ENCODE measurements at regions not wholly inside any gene's neighbourhood (a gene's known extent, or its start where the extent isn't known, plus 50 kb on each side); places are given as distances from the start of the nearest gene placed in this dataset.

GRCh38 chr1:60483509-60483908 lies 409.9 kb upstream of the C1orf87 start:
- H3K36me3 Mint-ChIP-seq (ENCODE audit: low read depth) = no peaks in the 10 kb centered on the region
- H3K4me1 ChIP-seq (ENCODE audit: insufficient read depth, low read length) = no peaks in the 10 kb centered on the region
- no peak overlapping the region for H3K4me3 ChIP-seq (ENCODE audit: low read length)
- peaks cover 7% of the 10 kb centered on the region for H3K9me3 Mint-ChIP-seq
- ChIA-PET POLR2A (no interaction called here), CTCF (no interaction called here)
- no peak overlapping the region for H3K27ac Mint-ChIP-seq
- H3K9me3 ChIP-seq (ENCODE audit: control insufficient read depth in 1 of 2, insufficient read depth in 1 of 2, low read length in 2 of 2) = no peaks in the 10 kb centered on the region
- DNase-seq (no peak), ATAC-seq (ENCODE audit: poor library complexity) (no peak)
- H3K27me3 Mint-ChIP-seq = no peaks in the 10 kb centered on the region
- intact Hi-C loops (cut with DNase I, micrococcal nuclease) = no loop called here
- H3K4me1 Mint-ChIP-seq (ENCODE audit: low read depth) = no peaks in the 10 kb centered on the region
- TF ChIP-seq CTCF (IDR thresholded peaks at IDR 0.05) = no peak
- no peak overlapping the region for H3K27ac ChIP-seq (ENCODE audit: low read depth in 1 of 2, low read length in 2 of 2)
- no peak overlapping the region for H3K4me3 Mint-ChIP-seq
- no peaks in the 10 kb centered on the region for H3K27me3 ChIP-seq (ENCODE audit: control insufficient read depth in 1 of 2, insufficient read depth in 2 of 2, low read length in 2 of 2)
- no peaks in the 10 kb centered on the region for H3K36me3 ChIP-seq (ENCODE audit: insufficient read depth, low read length)

- H3K9me3 Mint-ChIP-seq = peaks cover 8% of the 10 kb centered on the region
- POLR2A ChIA-PET = no interaction called here
- no peak overlapping the region for H3K4me3 Mint-ChIP-seq
Observed at GRCh38 chr1:60470246-60470645, 396.7 kb upstream of the C1orf87 start.

GRCh38 chr1:60463786-60464185 lies 390.2 kb upstream of the C1orf87 start:
- Mint-ChIP-seq H3K4me3 (no peak overlapping the region), H3K4me1 (ENCODE audit: low read depth) (no peaks in the 10 kb centered on the region), H3K27me3 (no peaks in the 10 kb centered on the region), H3K36me3 (ENCODE audit: low read depth) (no peaks in the 10 kb centered on the region), H3K27ac (no peak overlapping the region), H3K9me3 (peaks cover 9% of the 10 kb centered on the region)
- no peak overlapping the region for H3K27ac ChIP-seq (ENCODE audit: low read depth in 1 of 2, low read length in 2 of 2)
- CTCF ChIA-PET = no interaction called here
- no peaks in the 10 kb centered on the region for H3K4me1 ChIP-seq (ENCODE audit: insufficient read depth, low read length)
- ATAC-seq (ENCODE audit: poor library complexity) (no peak), DNase-seq (no peak)
- POLR2A ChIA-PET = no interaction called here
- TF ChIP-seq CTCF (IDR thresholded peaks at IDR 0.05) = no peak
- H3K27me3 ChIP-seq (ENCODE audit: control insufficient read depth in 1 of 2, insufficient read depth in 2 of 2, low read length in 2 of 2) = no peaks in the 10 kb centered on the region
- intact Hi-C loops (cut with DNase I, micrococcal nuclease) = no loop called here
- no peaks in the 10 kb centered on the region for H3K36me3 ChIP-seq (ENCODE audit: insufficient read depth, low read length)
- no peaks in the 10 kb centered on the region for H3K9me3 ChIP-seq (ENCODE audit: control insufficient read depth in 1 of 2, insufficient read depth in 1 of 2, low read length in 2 of 2)
- H3K4me3 ChIP-seq (ENCODE audit: low read length) = no peak overlapping the region

More at GRCh38 chr1:60470246-60470645, 396.7 kb upstream of the C1orf87 start:
- no peaks in the 10 kb centered on the region for H3K4me1 ChIP-seq (ENCODE audit: insufficient read depth, low read length)
- intact Hi-C loops (cut with DNase I, micrococcal nuclease) = no loop called here
- H3K27ac ChIP-seq (ENCODE audit: low read depth in 1 of 2, low read length in 2 of 2) = no peak overlapping the region
- Mint-ChIP-seq H3K36me3 (ENCODE audit: low read depth) (no peaks in the 10 kb centered on the region), H3K4me1 (ENCODE audit: low read depth) (no peaks in the 10 kb centered on the region), H3K27ac (no peak overlapping the region), H3K27me3 (no peaks in the 10 kb centered on the region)
- ATAC-seq (ENCODE audit: poor library complexity) (no peak), DNase-seq (no peak)
- no peaks in the 10 kb centered on the region for H3K36me3 ChIP-seq (ENCODE audit: insufficient read depth, low read length)
- CTCF ChIA-PET = no interaction called here
- no peak overlapping the region for H3K4me3 ChIP-seq (ENCODE audit: low read length)
- no peaks in the 10 kb centered on the region for H3K27me3 ChIP-seq (ENCODE audit: control insufficient read depth in 1 of 2, insufficient read depth in 2 of 2, low read length in 2 of 2)
- no peaks in the 10 kb centered on the region for H3K9me3 ChIP-seq (ENCODE audit: control insufficient read depth in 1 of 2, insufficient read depth in 1 of 2, low read length in 2 of 2)
- no peak for TF ChIP-seq CTCF (IDR thresholded peaks at IDR 0.05)

Measured in CD4-positive, alpha-beta T cell (primary cell).